IMR-90 (cell line): ENCODE measurements at regions not wholly inside any gene's neighbourhood (a gene's known extent, or its start where the extent isn't known, plus 50 kb on each side); places are given as distances from the start of the nearest gene placed in this dataset.

Experiments used
- ATAC-seq: fragments of 200-7000 bp; cut with Tn5 transposase; 2 replicates; pipeline ENCODE4 v1.9.1; 2020; ENCODE audit warnings: low read depth, mild to moderate bottlenecking, moderate library complexity
- BruUV-seq: library from RNA; stranded (reverse); fragments of 400-500 nt; replicated peaks from 2 replicates; lab custom pipeline; 2021; lab: Mats Ljungman, UMichigan
- CTCF ChIA-PET: fragments of 300-600 bp; formaldehyde crosslinking; extraction: SDS; loops from one replicate; lab custom pipeline; 2021; ENCODE audit warnings: antibody characterized with exemption; lab: Yijun Ruan, JAX
- POLR2A ChIA-PET: fragments of 300-600 bp; sonication (Branson Sonifier 250); formaldehyde crosslinking; loops from one replicate; lab custom pipeline; 2022; ENCODE audit warnings: antibody characterized with exemption; ENCODE audit not compliant: unreplicated experiment; lab: Charles Lee
- DNase-seq: peaks from one replicate; pipeline ENCODE4 v3.0.0; 2013
- H2AFZ ChIP-seq: replicated peaks from 2 replicates; pipeline ENCODE3; 2013; ENCODE audit warnings: low read length, mild to moderate bottlenecking; ENCODE audit not compliant: poor library complexity
- H2AK5ac ChIP-seq: 2 replicates; pipeline ENCODE4 v1.6.1; 2013; ENCODE audit warnings: low read depth, low read length, inconsistent platforms
- H2AK9ac ChIP-seq: replicated peaks from 2 replicates; pipeline ENCODE3; 2013; ENCODE audit warnings: mild to moderate bottlenecking, low read depth, low read length, moderate library complexity; ENCODE audit not compliant: poor library complexity
- H2BK120ac ChIP-seq: 2 replicates; pipeline ENCODE4 v1.6.1; 2013; ENCODE audit warnings: low read depth, low read length, inconsistent platforms
- H2BK15ac ChIP-seq: 3 replicates; pipeline ENCODE4 v1.6.1; 2013; ENCODE audit warnings: low read depth, low read length, inconsistent platforms
- H2BK20ac ChIP-seq: 2 replicates; pipeline ENCODE4 v1.6.1; 2013; ENCODE audit warnings: low read depth, mild to moderate bottlenecking, inconsistent platforms, low read length, moderate library complexity
- H2BK5ac ChIP-seq: 2 replicates; pipeline ENCODE4 v1.6.1; 2013; ENCODE audit warnings: mild to moderate bottlenecking, low read depth, low read length, inconsistent platforms; ENCODE audit not compliant: poor library complexity, severe bottlenecking
- H3K14ac ChIP-seq: replicated peaks from 2 replicates; pipeline ENCODE4 v1.6.1; 2013; ENCODE audit warnings: low read depth, low read length, inconsistent platforms
- H3K18ac ChIP-seq: 2 replicates; pipeline ENCODE4 v1.6.1; 2013; ENCODE audit warnings: low read depth, low read length, control low read depth
- H3K23ac ChIP-seq: 2 replicates; pipeline ENCODE4 v1.6.1; 2013; ENCODE audit warnings: low read depth, low read length, inconsistent platforms
- H3K27ac ChIP-seq: 2 replicates; pipeline ENCODE4 v1.5.1; 2013; ENCODE audit warnings: mild to moderate bottlenecking, control low read depth, low read length; ENCODE audit not compliant: insufficient read depth
- H3K27me3 ChIP-seq: 2 replicates; pipeline ENCODE4 v1.6.1; 2013; ENCODE audit warnings: low read length; ENCODE audit not compliant: control insufficient read depth, insufficient read depth
- H3K36me3 ChIP-seq: 2 replicates; pipeline ENCODE4 v1.6.1; 2013; ENCODE audit warnings: low read length, mixed read lengths; ENCODE audit not compliant: control insufficient read depth, insufficient read depth
- H3K4ac ChIP-seq: 2 replicates; pipeline ENCODE4 v1.6.1; 2013; ENCODE audit warnings: low read depth, low read length, inconsistent platforms
- H3K4me1 ChIP-seq: 2 replicates; pipeline ENCODE4 v1.6.1; 2013; ENCODE audit warnings: low read length, mixed read lengths; ENCODE audit not compliant: control insufficient read depth, insufficient read depth
- H3K4me2 ChIP-seq: 2 replicates; pipeline ENCODE4 v1.6.1; 2013; ENCODE audit warnings: low read depth, mild to moderate bottlenecking, control low read depth, low read length, moderate library complexity
- H3K4me3 ChIP-seq: 2 replicates; pipeline ENCODE4 v1.5.1; 2013; ENCODE audit warnings: low read depth, mild to moderate bottlenecking, control low read depth, low read length, moderate library complexity; ENCODE audit not compliant: insufficient read depth
- H3K56ac ChIP-seq: 2 replicates; pipeline ENCODE4 v1.6.1; 2013; ENCODE audit warnings: low read length, inconsistent platforms; ENCODE audit not compliant: insufficient read depth; ENCODE audit errors: extremely low read depth
- H3K79me1 ChIP-seq, 2 experiments: 2 replicates each; pipeline ENCODE4 v1.6.1; 2013; ENCODE audit warnings: low read length in 2 of 2, inconsistent platforms in 1 of 2, low read depth in 1 of 2
- H3K9ac ChIP-seq: 2 replicates; pipeline ENCODE4 v1.6.1; 2013; ENCODE audit warnings: low read depth, low read length, control low read depth
- H3K9me1 ChIP-seq: 2 replicates; pipeline ENCODE4 v1.6.1; 2013; ENCODE audit warnings: low read length, inconsistent platforms; ENCODE audit not compliant: insufficient read depth
- H3K9me3 ChIP-seq: 2 replicates; pipeline ENCODE4 v1.6.1; 2013; ENCODE audit warnings: low read length; ENCODE audit not compliant: control insufficient read depth, insufficient read depth
- H4K20me1 ChIP-seq: 2 replicates; pipeline ENCODE4 v1.6.1; 2013; ENCODE audit warnings: low read length, inconsistent platforms; ENCODE audit not compliant: insufficient read depth
- H4K5ac ChIP-seq: 2 replicates; pipeline ENCODE4 v1.6.1; 2013; ENCODE audit warnings: mild to moderate bottlenecking, low read depth, low read length, control low read depth
- H4K8ac ChIP-seq, 2 experiments: 2 replicates each; pipeline ENCODE4 v1.6.1; 2013; ENCODE audit warnings: low read depth in 2 of 2, low read length in 2 of 2, control low read depth in 1 of 2, inconsistent platforms in 1 of 2
- H4K91ac ChIP-seq: 2 replicates; pipeline ENCODE4 v1.6.1; 2013; ENCODE audit warnings: low read depth, low read length, inconsistent platforms; ENCODE audit not compliant: insufficient read depth
- CEBPB ChIP-seq: IDR thresholded peaks from 2 replicates; pipeline ENCODE4 v1.6.1; 2012; ENCODE audit warnings: low read depth, low read length, improper control_type of control experiment
- CHD1 ChIP-seq: IDR thresholded peaks from 2 replicates; pipeline ENCODE4 v1.6.1; 2012; ENCODE audit warnings: low read depth, low read length, improper control_type of control experiment
- FOS ChIP-seq: fragments of 150-350 bp; IDR thresholded peaks from 2 replicates; pipeline ENCODE4 v1.6.1; 2016; ENCODE audit warnings: low read depth, low read length
- RAD21 ChIP-seq: IDR thresholded peaks from 2 replicates; pipeline ENCODE4 v1.6.1; 2012; ENCODE audit warnings: low read length, improper control_type of control experiment
- RCOR1 ChIP-seq: IDR thresholded peaks from 2 replicates; pipeline ENCODE4 v1.6.1; 2012; ENCODE audit warnings: mild to moderate bottlenecking, low read length, improper control_type of control experiment; ENCODE audit not compliant: insufficient replicate concordance
- RFX5 ChIP-seq: IDR thresholded peaks from 2 replicates; pipeline ENCODE4 v1.8.0; 2012; ENCODE audit warnings: low read depth, mild to moderate bottlenecking, low read length, moderate library complexity
- WGBS, 2 experiments: methylation state at CpG; one replicate each; pipeline versions ENCODE4 v1.1.5 to v1.1.7; 2013; ENCODE audit warnings: missing lambda C conversion rate in 2 of 2; ENCODE audit not compliant: insufficient read length in 1 of 2; ENCODE audit errors: extremely low coverage in 2 of 2; 5-methylcytosine and 5-hydroxymethylcytosine counted together
- dilution Hi-C: fragments of 300-500 bp; cut with HindIII; formaldehyde crosslinking; loops from one replicate; pipeline ENCODE4 v1.14.3; 2018; ENCODE audit warnings: low sequenced_read_pairs; ENCODE audit not compliant: unreplicated experiment
- in situ Hi-C: fragments of 300-500 bp; cut with MboI; formaldehyde crosslinking; loops from 3 replicates; pipeline ENCODE4 v1.14.3; 2019; ENCODE audit warnings: low sequenced_read_pairs, inconsistent platforms, mixed read lengths
- intact Hi-C: fragments of 100-400 bp; cut with micrococcal nuclease; formaldehyde crosslinking; loops from 2 replicates; pipeline ENCODE4 v1.10.0; 2022
- TF ChIP-seq, protein P1 (sequence below): fragments of 150-350 bp; IDR thresholded peaks from 2 replicates; pipeline ENCODE4 v1.6.1; 2016; ENCODE audit warnings: low read depth, mild to moderate bottlenecking, low read length, moderate library complexity, borderline replicate concordance

GRCh38 chr21:35860189-35860869 lies 200.0 kb downstream of the SETD4 start:
- no peaks in the 10 kb centered on the region for H3K9me1 ChIP-seq

More at GRCh38 chr21:35860189-35860869, 200.0 kb downstream of the SETD4 start:
- no peak for ATAC-seq
- ChIA-PET POLR2A (no interaction called here), CTCF (no interaction called here)
- no CpG with 5 or more reads among the region's 6 CpGs for whole genome bisulfite sequencing, 2 experiments
- intact Hi-C loops: no loop called here
- Histone ChIP-seq H3K4me3 (no peak overlapping the region), H3K4ac (no peak overlapping the region), H3K23ac (no peak overlapping the region), H3K4me2 (no peak overlapping the region), H3K9me3 (no peaks in the 10 kb centered on the region), H2BK120ac (no peak overlapping the region), H3K79me1 (no peaks in the 10 kb centered on the region), H3K4me1 (no peaks in the 10 kb centered on the region), H3K18ac (no peak overlapping the region), H2BK20ac (no peak overlapping the region), H2AK5ac (no peak overlapping the region), H2BK5ac (no peak overlapping the region), H4K91ac (no peak overlapping the region), H3K56ac (no peak overlapping the region), H2AFZ (no peak overlapping the region), H4K8ac (no peak overlapping the region), H2BK15ac (no peak overlapping the region), H2AK9ac (no peak overlapping the region), H4K5ac (no peak overlapping the region), H4K20me1 (no peaks in the 10 kb centered on the region), H3K14ac (no peak overlapping the region), H3K27ac (no peak overlapping the region), H3K27me3 (peaks cover 8% of the 10 kb centered on the region), H3K9ac (no peak overlapping the region), H3K36me3 (no peaks in the 10 kb centered on the region)
- BruUV-seq: no TSS peak
- in situ Hi-C loops: no loop called here
- no peak for TF ChIP-seq CHD1
- TF ChIP-seq, protein P1, sequence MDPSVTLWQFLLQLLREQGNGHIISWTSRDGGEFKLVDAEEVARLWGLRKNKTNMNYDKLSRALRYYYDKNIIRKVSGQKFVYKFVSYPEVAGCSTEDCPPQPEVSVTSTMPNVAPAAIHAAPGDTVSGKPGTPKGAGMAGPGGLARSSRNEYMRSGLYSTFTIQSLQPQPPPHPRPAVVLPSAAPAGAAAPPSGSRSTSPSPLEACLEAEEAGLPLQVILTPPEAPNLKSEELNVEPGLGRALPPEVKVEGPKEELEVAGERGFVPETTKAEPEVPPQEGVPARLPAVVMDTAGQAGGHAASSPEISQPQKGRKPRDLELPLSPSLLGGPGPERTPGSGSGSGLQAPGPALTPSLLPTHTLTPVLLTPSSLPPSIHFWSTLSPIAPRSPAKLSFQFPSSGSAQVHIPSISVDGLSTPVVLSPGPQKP: no peak
- no peak for TF ChIP-seq FOS
- no peak for TF ChIP-seq RCOR1
- no peak for TF ChIP-seq RFX5
- TF ChIP-seq CEBPB: no peak
- TF ChIP-seq RAD21: no peak
- dilution Hi-C loops: no loop called here
- no peak for DNase-seq
